HG03066 (cell line): ENCODE measurements at regions not wholly inside any gene's neighbourhood (a gene's known extent, or its start where the extent isn't known, plus 50 kb on each side); places are given as distances from the start of the nearest gene placed in this dataset.

Source experiments
- ATAC-seq: cut with Tn5 transposase; IDR thresholded peaks from one replicate; pipeline ENCODE4 v1.9.1; 2021; ENCODE audit warnings: low read depth; ENCODE audit not compliant: unreplicated experiment

DNA sequence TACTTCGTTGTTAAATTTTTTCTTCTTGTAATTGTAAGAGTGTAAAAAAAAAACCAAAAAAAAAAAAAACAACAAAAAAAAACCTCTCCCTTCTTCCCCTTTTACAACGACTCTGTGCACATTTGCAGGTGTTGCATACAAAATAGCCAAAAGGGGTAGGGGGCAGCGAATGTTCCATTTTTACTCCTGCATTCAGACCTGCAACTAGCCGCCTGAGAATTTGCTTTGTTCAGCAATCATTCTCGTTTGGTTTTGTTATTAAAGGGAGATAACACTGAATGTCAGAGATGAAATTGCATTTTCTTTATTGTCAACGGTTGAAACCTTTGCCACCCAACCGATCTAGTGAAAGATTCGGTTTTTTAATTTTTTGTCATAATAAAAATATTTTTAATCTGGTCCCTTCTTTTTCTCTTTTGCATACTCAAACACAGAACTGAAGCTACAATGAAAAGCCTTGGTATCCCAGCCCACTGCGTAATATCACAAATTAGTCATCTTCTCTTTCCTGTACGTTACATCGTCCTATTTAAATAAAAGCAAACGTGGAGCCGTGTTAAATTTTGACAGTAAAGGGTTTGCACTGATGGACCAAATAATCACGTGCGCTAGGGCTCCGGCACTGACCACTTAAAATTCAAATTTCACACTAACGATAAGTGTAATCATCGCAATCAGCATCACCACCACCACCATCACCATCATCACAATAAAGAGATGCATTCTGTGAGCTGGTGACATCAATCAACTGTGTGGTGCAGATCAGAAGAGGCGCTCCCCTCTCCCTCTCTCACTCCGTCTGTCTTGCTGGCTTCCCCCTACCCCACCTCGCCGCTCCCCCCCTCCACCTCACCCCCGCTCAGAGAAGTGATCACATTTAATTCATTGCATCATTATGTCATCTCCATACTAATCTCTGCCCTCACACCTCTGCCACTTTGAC, 406.2 kb upstream of the PSMD7 start:
- no peak for ATAC-seq

DNA sequence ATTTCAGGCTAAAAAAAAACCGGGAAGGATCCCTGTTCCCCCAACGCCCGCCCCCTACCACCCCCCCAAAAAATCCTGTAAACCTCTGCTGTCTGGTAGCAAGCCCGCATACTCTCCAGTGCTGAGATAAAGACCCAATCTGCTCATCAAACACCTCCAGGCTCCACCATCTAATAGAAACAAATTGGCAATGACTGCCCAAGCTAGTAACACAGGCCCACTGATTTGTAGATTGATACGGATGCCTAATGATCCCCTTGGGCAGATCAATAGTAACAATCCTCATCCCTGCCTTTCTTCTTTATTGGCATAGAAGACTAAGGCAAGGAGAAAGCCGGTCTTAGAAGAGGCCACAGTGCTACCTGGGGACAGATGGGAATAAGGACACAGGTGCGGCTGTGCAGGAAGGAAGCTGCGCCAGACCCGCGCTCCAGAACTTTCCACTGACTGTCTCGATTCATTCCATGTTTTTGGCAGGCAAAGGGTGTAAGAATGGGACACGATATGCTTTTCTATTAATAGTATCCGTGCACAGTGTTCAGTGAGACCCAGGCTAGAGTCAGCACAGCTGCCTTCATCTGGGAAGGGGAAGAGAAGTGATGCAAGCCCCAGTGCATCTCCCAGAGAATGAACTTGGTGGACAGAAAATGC, 407.6 kb upstream of the PSMD7 start:
- no peak for ATAC-seq

DNA sequence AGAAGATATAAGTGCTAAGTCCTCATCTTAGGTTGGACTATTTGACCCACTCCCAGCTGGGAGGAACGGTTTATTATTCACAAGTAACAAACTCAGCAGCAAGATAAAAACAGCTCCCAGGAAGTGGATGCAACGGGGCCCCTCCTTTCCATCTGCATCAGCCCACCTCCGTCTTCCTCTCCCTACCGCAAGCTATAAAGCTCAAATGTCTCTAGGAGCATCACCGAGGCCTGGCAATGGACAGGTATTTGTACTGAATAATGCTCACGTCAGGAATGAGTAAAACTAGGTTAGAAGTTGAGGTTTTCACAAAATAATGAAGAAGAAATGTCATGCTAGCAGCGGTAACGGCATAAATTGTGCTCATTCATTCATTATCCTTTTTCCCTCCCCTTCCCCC, 408.7 kb upstream of the PSMD7 start:
- ATAC-seq = no peak

GRCh38 chr16:73886426-73886825, 410.2 kb upstream of the PSMD7 start:
- ATAC-seq = no peak

- no peak for ATAC-seq
These were observed 411.3 kb upstream of the PSMD7 start for GRCh38 chr16:73885319-73885718.

DNA sequence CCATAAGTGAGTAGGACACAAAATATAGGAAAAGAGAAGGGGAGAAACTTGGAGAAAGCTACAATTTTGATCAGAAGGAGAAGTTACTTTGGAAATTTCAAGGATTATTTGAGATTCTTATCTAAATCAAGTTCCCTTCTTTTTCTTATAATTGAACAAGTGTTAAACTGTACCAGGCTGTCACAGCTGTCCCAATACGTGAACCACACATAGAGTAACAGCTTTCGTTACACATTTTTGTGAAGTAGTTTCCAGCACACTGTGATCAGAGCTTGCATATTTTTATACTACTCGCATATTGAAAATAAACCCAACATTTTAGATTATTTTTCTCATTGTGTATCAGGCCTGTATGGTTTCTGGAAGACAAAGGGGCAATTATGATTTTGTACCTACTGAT, 412.8 kb upstream of the PSMD7 start:
- ATAC-seq = no peak

GRCh38 chr16:73883126-73883525, 413.5 kb upstream of the PSMD7 start:
- ATAC-seq = no peak

GRCh38 chr16:73882651-73883050, 414.0 kb upstream of the PSMD7 start:
- no peak for ATAC-seq

- ATAC-seq = no peak
These were observed 414.6 kb upstream of the PSMD7 start for GRCh38 chr16:73882033-73882432.

DNA sequence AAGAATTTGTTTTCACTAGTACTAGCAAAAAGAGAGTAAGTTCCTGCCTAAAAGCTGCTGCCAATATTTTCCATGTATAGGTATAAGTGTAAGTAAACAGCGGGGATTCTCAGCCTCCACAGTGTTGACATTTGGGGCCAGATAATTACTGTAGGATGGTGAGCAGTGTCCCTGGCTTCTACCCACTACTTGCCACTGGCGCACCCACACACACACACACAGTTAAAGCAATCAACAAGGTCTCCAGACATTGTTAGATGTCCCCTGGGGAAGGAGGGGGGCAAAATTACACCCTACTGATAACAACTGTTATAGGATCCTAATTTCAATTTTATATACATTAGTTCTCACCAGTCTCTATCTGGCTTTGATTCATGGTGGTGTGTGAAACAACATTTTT, 417.0 kb upstream of the PSMD7 start:
- no peak for ATAC-seq

- ATAC-seq = no peak
These were observed 418.0 kb upstream of the PSMD7 start for GRCh38 chr16:73878611-73879010.

GRCh38 chr16:73877150-73877549, 419.5 kb upstream of the PSMD7 start:
- no peak for ATAC-seq

DNA sequence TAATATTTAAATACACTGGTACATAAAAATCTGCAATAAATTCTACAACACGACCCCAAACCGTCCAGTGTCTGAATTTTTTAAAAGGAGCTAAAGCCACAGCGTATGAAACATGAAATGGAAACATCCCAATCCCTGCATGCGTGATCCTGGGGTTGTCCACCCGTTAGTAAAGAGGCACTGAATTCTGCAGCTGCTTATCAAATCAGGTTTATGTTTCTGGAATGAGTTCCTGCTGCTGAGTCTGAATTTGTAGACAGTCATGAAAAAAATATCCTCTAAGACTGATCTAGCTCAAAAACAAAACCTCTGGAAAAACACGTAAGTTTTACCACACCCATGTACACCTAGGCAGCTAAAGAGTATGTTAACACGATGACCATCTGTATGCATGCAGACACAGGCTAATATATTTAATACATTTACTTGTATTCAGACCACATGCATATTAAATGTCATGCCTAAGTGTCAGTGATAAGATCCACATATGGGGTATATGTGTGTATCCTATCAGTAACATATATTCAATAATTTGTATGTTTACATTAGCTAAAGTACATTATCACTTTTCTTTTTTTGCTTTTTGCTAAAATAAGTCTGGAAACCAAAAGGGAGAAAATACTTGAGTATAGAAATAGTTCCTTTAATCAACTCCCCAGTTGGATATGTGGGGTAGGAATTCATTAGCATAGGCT, 420.5 kb upstream of the PSMD7 start:
- ATAC-seq = no peak

DNA sequence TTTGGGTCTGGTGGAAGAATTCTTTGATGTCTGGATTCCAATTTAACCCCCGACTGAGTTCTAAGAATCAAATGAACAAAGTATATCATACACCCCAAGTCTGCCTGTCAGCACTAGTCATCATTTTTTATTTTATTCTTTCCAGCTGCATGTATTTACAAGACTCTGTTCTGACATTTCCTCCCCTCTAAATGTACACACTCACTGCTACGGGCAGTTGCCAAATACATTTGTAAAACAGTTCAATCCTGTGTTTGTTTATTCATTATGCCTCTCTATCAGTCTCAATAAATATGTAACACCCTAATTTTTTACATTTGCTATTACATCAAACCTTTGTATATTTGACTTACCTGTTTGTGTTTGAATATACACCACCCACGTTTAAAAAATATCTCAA, 422.3 kb upstream of the PSMD7 start:
- ATAC-seq = no peak

DNA sequence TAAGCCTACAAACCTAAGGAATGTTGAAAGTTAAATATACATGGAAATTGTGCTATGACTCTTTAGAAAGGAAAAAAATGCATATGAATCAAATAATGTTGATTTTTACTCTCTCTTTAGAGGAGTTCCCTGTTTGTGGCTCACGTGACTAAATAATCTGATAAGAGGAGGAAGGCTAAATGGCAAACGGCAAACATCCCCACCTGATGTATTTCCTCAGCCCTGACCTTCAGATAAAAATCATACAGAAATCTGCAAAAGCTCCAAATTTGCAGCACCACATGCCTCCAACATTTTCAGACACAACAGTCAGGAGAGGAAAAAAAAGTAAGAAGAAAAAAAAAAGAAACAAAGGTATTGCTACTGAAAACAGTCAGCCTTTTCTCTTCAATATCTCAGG, 423.0 kb upstream of the PSMD7 start:
- no peak for ATAC-seq

- ATAC-seq = no peak
These were observed 423.8 kb upstream of the PSMD7 start for GRCh38 chr16:73872856-73873255.

- no peak for ATAC-seq
These were observed 425.4 kb upstream of the PSMD7 start for GRCh38 chr16:73871088-73871733.

DNA sequence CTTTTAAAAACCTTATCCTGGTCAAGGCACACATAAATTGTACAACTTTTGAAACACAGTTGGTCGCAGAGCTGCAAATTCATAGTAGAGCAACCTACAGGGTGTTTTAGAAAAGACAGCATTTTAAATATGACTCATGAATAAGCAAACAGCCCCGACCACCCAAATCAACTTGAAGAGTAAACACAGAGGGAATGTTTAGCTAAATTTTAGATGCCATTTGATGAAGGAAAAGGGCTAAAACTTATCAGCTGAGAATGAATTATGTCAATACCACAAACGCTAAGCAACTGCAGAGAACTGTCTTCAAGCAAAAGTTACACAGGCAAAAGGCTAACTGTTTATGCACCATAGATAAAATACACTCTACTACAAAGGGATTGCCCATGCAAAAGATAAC, 427.5 kb upstream of the PSMD7 start:
- ATAC-seq = no peak

DNA sequence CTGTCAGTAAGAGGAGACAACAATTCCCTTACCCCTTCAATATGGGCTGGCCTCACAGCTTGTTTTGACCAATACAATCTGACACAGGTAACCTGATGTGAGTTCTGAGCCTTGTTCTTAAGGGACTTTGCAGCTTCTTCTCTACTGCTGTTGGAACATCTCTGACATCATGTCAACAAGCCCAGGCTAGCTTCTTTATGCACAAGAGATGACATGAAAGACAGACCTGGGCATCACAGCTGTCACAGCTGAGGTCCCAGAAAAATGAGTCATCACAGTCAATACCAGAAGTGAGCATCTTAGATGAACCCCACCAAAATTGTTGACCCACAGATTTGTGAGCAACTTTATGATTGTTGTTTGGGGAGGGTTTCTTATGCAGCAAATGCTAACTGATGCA, 431.7 kb upstream of the PSMD7 start:
- ATAC-seq = no peak

GRCh38 chr16:73858326-73858725, 438.3 kb upstream of the PSMD7 start:
- ATAC-seq = no peak

DNA sequence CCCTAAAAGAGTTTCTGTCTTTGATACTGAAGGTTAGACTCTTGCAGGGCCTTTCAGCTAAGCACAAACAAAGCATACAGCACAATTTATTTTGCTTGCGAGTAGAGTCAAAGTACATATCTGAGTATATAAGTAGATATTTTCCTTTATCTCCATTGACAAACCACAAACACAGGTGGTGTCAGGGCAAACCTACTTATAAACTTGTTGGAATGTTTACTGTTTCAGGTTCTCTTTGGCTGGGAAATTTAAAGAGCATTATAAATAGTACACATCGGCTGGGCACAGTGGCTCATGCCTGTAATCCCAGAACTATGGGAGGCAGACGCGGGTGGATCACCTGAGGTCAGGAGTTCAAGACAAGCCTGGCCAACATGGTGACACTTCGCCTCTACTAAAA, 442.6 kb upstream of the PSMD7 start:
- no peak for ATAC-seq
